ENCODE measurements at regions not wholly inside any gene's neighbourhood (a gene's known extent, or its start where the extent isn't known, plus 50 kb on each side); places are given as distances from the start of the nearest gene placed in this dataset.

DNA sequence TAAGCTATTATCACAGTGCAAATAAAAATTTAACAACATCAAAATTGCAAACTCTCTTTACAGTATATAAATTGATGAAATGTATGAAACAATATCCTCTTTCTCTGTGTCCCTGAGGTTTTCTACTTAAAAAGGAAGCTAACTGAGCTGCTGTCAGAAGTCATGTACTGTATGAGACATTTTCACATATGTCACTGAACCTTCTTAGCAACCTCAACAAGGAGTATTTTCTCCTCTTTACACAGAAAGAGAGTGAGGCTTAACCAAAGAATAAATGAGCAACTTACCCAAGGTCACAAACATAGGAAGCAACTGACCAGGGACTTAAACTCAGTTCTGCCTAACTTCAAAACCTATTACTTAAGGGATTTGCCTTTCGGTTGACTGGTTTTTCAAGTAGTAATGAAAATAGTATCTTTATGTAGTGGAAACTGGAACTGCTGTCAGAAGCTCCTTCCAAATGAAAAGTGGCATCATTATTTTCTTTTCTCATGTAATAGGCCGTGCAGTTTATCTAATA, 288.9 kb downstream of the LRRIQ3 start:
- peak overlapping the region; percentile 46; the same call in 1 of the 2 replicates for H3K9ac ChIP-seq (ENCODE audit: low read depth, low read length)
- peak overlapping the region; percentile 79 for H3K27ac ChIP-seq (ENCODE audit: low read length)
- H3K9me3 ChIP-seq (ENCODE audit: insufficient read depth, low read length, severe bottlenecking), result peaks cover 12% of the 10 kb centered on the region
- peak overlapping the region; percentile 62 for H2AFZ ChIP-seq (ENCODE audit: low read depth, low read length)
- DNase-seq (no peak), ATAC-seq (ENCODE audit: insufficient read depth, low read depth) (peak; percentile 52)
- peaks cover 63% of the 10 kb centered on the region for H3K4me1 ChIP-seq (ENCODE audit: insufficient read depth, low read length)
- H3K36me3 ChIP-seq (ENCODE audit: insufficient read depth, low read length), result no peaks in the 10 kb centered on the region
- H3K4me3 ChIP-seq (ENCODE audit: low read depth in 1 of 2, low read length in 2 of 2), result no peak overlapping the region
- no peaks in the 10 kb centered on the region for H3K27me3 ChIP-seq (ENCODE audit: insufficient read depth, low read length, poor library complexity)
- no peaks in the 10 kb centered on the region for H3K79me2 ChIP-seq (ENCODE audit: insufficient read depth, low read length)
- TF ChIP-seq EZH2 (IDR thresholded peaks at IDR 0.05; ENCODE audit: borderline replicate concordance, low read depth, low read length, severe bottlenecking), result no peak
- TF ChIP-seq CTCF (IDR thresholded peaks at IDR 0.05; ENCODE audit: borderline replicate concordance, extremely low read depth, low read length, poor library complexity, severe bottlenecking), result no peak
- H3K4me2 ChIP-seq (ENCODE audit: insufficient read depth, low read length), result peak overlapping the region; percentile 3; the same call in 1 of the 2 replicates
- H4K20me1 ChIP-seq (ENCODE audit: insufficient read depth, low read length), result no peaks in the 10 kb centered on the region

DNA sequence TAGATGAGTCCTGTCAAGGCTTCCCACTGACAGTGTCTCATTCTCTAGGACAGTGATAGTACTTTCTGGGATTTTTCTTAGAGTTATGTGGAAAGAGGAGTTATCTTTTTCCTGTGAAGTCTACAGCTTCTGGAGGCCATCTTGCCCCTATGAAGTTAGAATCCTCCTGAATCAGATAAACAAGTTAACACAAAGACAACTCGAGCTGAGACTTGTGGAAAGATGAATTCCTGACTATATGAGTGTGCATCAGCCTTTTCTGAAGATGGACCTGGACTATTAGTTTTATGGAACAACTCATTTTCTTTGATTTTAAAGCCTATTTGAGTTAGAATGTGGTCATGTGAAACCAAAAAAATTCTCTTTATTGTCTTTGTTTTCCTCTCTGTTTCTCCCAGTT, 290.9 kb downstream of the LRRIQ3 start:
- TF ChIP-seq CTCF (IDR thresholded peaks at IDR 0.05; ENCODE audit: borderline replicate concordance, extremely low read depth, low read length, poor library complexity, severe bottlenecking) (no peak), EZH2 (IDR thresholded peaks at IDR 0.05; ENCODE audit: borderline replicate concordance, low read depth, low read length, severe bottlenecking) (no peak)
- H4K20me1 ChIP-seq (ENCODE audit: insufficient read depth, low read length), result no peaks in the 10 kb centered on the region
- H2AFZ ChIP-seq (ENCODE audit: low read depth, low read length), result peak overlapping the region; percentile 30
- H3K79me2 ChIP-seq (ENCODE audit: insufficient read depth, low read length), result no peaks in the 10 kb centered on the region
- no peak overlapping the region for H3K4me3 ChIP-seq (ENCODE audit: low read depth in 1 of 2, low read length in 2 of 2)
- no peak for ATAC-seq (ENCODE audit: insufficient read depth, low read depth)
- no peak for DNase-seq
- H3K4me2 ChIP-seq (ENCODE audit: insufficient read depth, low read length), result no peak overlapping the region
- no peaks in the 10 kb centered on the region for H3K27me3 ChIP-seq (ENCODE audit: insufficient read depth, low read length, poor library complexity)
- H3K9ac ChIP-seq (ENCODE audit: low read depth, low read length), result no peak overlapping the region
- no peaks in the 10 kb centered on the region for H3K9me3 ChIP-seq (ENCODE audit: insufficient read depth, low read length, severe bottlenecking)
- peak overlapping the region; percentile 48 for H3K27ac ChIP-seq (ENCODE audit: low read length)
- peaks cover 63% of the 10 kb centered on the region for H3K4me1 ChIP-seq (ENCODE audit: insufficient read depth, low read length)
- no peaks in the 10 kb centered on the region for H3K36me3 ChIP-seq (ENCODE audit: insufficient read depth, low read length)

- Histone ChIP-seq H3K9me3 (ENCODE audit: insufficient read depth, low read length, severe bottlenecking) (no peaks in the 10 kb centered on the region), H3K27ac (ENCODE audit: low read length) (no peak overlapping the region), H2AFZ (ENCODE audit: low read depth, low read length) (no peak overlapping the region), H3K79me2 (ENCODE audit: insufficient read depth, low read length) (no peaks in the 10 kb centered on the region), H3K9ac (ENCODE audit: low read depth, low read length) (no peak overlapping the region), H4K20me1 (ENCODE audit: insufficient read depth, low read length) (no peaks in the 10 kb centered on the region), H3K4me3 (ENCODE audit: low read depth in 1 of 2, low read length in 2 of 2) (no peak overlapping the region), H3K4me2 (ENCODE audit: insufficient read depth, low read length) (no peak overlapping the region), H3K4me1 (ENCODE audit: insufficient read depth, low read length) (peaks cover 43% of the 10 kb centered on the region), H3K27me3 (ENCODE audit: insufficient read depth, low read length, poor library complexity) (no peaks in the 10 kb centered on the region), H3K36me3 (ENCODE audit: insufficient read depth, low read length) (no peaks in the 10 kb centered on the region)
- no peak for ATAC-seq (ENCODE audit: insufficient read depth, low read depth)
- DNase-seq, result no peak
- TF ChIP-seq EZH2 (IDR thresholded peaks at IDR 0.05; ENCODE audit: borderline replicate concordance, low read depth, low read length, severe bottlenecking), result no peak
- no peak for TF ChIP-seq CTCF (IDR thresholded peaks at IDR 0.05; ENCODE audit: borderline replicate concordance, extremely low read depth, low read length, poor library complexity, severe bottlenecking)
Measured at GRCh38 chr1:73903092-73903491, 294.9 kb downstream of the LRRIQ3 start.
